Upper lobe of right lung (tissue), 1 donor: ENCODE measurements at regions not wholly inside any gene's neighbourhood (a gene's known extent, or its start where the extent isn't known, plus 50 kb on each side); places are given as distances from the start of the nearest gene placed in this dataset.

Source experiments
- ATAC-seq: fragments of 200-7000 bp; cut with Tn5 transposase; one replicate; pipeline ENCODE4 v1.9.1; 2020; ENCODE audit warnings: mild to moderate bottlenecking, moderate library complexity
- DNase-seq: peaks from one replicate; pipeline ENCODE4 v3.0.0-alpha.2; 2020
- H3K27ac ChIP-seq: fragments of 200-600 bp; one replicate; pipeline ENCODE4 v1.8.0; 2022
- H3K27me3 ChIP-seq: fragments of 200-600 bp; one replicate; pipeline ENCODE4 v1.8.0; 2022; ENCODE audit warnings: mild to moderate bottlenecking
- H3K36me3 ChIP-seq: fragments of 200-600 bp; one replicate; pipeline ENCODE4 v1.8.0; 2022
- H3K4me1 ChIP-seq: fragments of 200-600 bp; one replicate; pipeline ENCODE4 v1.8.0; 2022
- H3K4me3 ChIP-seq: fragments of 200-600 bp; one replicate; pipeline ENCODE4 v1.8.0; 2022; ENCODE audit warnings: mild to moderate bottlenecking
- H3K9me3 ChIP-seq: fragments of 200-600 bp; one replicate; pipeline ENCODE4 v1.8.0; 2022
- intact Hi-C: fragments of 100-400 bp; cut with DNase I; formaldehyde crosslinking; loops from one replicate; pipeline ENCODE4 v1.11.0; 2022
- TF ChIP-seq, protein P1 (sequence below): fragments of 200-600 bp; IDR thresholded peaks from one replicate; pipeline ENCODE4 v1.8.0; 2022; ENCODE audit warnings: antibody characterized with exemption
- donor health status: DM: no; HTN: yes; CAD: no; lungs with severe emphysema.

DNA sequence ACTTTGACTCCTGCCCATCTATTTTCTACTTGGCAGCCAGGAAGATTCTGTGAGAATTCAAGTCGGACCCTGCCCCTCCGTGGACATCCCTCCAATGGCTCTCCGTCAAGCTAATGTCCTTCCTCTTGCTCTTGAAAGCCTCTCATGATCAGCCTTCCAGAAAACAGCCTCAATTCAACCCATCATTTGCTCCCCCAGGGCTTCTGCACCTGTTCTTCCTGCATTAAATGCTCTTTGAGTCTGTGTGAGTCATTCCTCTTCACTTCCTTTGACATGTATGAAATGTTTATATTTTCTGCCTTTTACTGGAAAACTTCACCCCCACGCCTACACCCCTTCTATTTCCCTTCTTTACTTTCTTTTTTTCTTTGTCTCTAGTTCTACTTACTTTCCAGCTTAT lies 734.1 kb upstream of the ZP4 start:
- no peaks in the 10 kb centered on the region for H3K4me1 ChIP-seq
- H3K27me3 ChIP-seq, result no peaks in the 10 kb centered on the region
- ATAC-seq (no peak), DNase-seq (no peak)
- TF ChIP-seq, protein P1, sequence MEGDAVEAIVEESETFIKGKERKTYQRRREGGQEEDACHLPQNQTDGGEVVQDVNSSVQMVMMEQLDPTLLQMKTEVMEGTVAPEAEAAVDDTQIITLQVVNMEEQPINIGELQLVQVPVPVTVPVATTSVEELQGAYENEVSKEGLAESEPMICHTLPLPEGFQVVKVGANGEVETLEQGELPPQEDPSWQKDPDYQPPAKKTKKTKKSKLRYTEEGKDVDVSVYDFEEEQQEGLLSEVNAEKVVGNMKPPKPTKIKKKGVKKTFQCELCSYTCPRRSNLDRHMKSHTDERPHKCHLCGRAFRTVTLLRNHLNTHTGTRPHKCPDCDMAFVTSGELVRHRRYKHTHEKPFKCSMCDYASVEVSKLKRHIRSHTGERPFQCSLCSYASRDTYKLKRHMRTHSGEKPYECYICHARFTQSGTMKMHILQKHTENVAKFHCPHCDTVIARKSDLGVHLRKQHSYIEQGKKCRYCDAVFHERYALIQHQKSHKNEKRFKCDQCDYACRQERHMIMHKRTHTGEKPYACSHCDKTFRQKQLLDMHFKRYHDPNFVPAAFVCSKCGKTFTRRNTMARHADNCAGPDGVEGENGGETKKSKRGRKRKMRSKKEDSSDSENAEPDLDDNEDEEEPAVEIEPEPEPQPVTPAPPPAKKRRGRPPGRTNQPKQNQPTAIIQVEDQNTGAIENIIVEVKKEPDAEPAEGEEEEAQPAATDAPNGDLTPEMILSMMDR, result no peak
- H3K4me3 ChIP-seq, result no peak overlapping the region
- H3K27ac ChIP-seq, result no peak overlapping the region
- H3K36me3 ChIP-seq, result no peaks in the 10 kb centered on the region
- no peaks in the 10 kb centered on the region for H3K9me3 ChIP-seq
- intact Hi-C loops, result no loop called here

DNA sequence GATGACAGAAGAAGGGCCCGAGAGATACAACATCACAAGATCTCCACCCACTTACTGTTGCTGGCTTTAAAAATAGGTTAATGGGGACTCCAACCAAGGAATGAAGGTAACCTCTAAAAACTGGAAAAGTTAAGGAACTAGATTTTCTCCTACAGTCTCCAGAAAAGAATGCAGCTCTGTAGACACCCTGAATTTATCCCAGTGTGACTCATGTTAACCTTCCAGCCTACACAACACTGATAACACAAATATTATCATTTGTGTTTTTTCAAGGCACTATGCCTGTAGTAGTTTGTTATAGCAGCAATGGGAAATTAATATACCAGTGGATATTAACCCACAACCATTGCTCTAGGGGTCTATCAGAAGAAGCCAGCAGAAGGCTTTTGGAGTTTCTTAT lies 730.7 kb upstream of the ZP4 start:
- H3K36me3 ChIP-seq, result no peaks in the 10 kb centered on the region
- no peak overlapping the region for H3K4me3 ChIP-seq
- ATAC-seq, result no peak
- TF ChIP-seq, protein P1, result no peak
- H3K27ac ChIP-seq, result no peak overlapping the region
- no peaks in the 10 kb centered on the region for H3K27me3 ChIP-seq
- intact Hi-C loops, result no loop called here
- no peak for DNase-seq
- no peaks in the 10 kb centered on the region for H3K4me1 ChIP-seq
- H3K9me3 ChIP-seq, result no peaks in the 10 kb centered on the region

DNA sequence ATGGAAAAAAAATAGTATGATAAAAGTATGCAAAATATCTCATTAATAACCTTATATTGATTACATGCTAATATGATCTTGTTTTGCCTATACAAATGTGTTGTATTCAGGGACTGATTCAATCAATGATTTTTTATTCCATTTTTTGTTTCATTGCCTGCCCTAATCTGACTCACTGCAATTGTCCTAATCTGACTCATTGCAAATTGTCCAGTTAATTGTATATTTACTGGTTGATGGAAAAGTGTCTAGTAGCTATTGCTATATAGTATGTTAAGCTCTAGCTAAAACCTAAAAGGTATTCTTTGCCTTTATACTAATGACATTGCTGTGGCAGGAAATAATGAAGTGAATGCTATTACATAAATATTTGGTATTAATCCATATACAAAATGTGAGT lies 728.9 kb upstream of the ZP4 start:
- Histone ChIP-seq H3K36me3 (no peaks in the 10 kb centered on the region), H3K4me1 (no peaks in the 10 kb centered on the region), H3K27me3 (no peaks in the 10 kb centered on the region), H3K27ac (no peak overlapping the region), H3K9me3 (no peaks in the 10 kb centered on the region), H3K4me3 (no peak overlapping the region)
- ATAC-seq (no peak), DNase-seq (no peak)
- intact Hi-C loops, result no loop called here
- TF ChIP-seq, protein P1, result no peak

DNA sequence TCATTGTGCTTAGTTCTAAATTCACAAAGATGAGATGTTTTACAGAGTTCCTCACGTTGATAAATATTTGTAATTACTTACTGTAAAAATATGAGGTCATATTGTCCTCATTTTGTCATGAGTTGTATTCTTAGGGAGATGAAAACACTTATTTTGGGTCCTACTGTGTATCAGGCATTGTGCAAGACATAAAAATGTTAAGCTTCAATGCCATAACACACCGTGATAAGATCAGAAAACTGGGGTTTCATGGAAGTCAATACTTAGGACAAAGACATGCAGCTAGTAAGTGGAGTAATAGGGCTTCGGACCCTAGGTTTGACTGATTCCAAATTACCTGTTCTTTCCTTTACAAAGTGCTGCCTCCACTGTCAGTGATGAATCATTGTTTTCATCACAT lies 720.7 kb upstream of the ZP4 start:
- DNase-seq, result no peak
- TF ChIP-seq, protein P1, result no peak
- no peaks in the 10 kb centered on the region for H3K27me3 ChIP-seq
- no peaks in the 10 kb centered on the region for H3K9me3 ChIP-seq
- no peak overlapping the region for H3K27ac ChIP-seq
- H3K4me1 ChIP-seq, result no peaks in the 10 kb centered on the region
- H3K36me3 ChIP-seq, result no peaks in the 10 kb centered on the region
- H3K4me3 ChIP-seq, result no peak overlapping the region
- no peak for ATAC-seq
- intact Hi-C loops, result no loop called here

DNA sequence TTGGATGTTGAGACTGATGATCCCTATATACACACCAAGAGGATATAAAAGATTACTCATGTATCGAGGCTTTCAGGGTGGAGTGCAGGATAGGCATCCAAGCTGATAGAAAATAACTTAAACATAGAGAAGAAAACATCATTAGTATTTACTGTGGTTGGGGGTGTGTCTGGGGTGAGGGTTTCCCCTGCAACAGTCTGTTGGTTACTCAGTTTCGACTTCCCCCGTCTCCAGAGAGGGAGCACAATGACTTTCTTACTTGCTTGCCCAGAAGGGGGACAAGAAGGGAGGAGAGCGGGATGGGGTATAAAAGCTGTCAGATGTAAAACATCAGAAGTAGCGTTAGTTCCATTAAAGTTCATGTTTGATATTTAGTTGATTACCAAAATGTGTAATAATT lies 717.4 kb upstream of the ZP4 start:
- Histone ChIP-seq H3K4me3 (no peak overlapping the region), H3K4me1 (no peaks in the 10 kb centered on the region), H3K27ac (no peak overlapping the region), H3K27me3 (no peaks in the 10 kb centered on the region), H3K36me3 (no peaks in the 10 kb centered on the region), H3K9me3 (no peaks in the 10 kb centered on the region)
- TF ChIP-seq, protein P1, result no peak
- ATAC-seq (no peak), DNase-seq (no peak)
- intact Hi-C loops, result no loop called here

DNA sequence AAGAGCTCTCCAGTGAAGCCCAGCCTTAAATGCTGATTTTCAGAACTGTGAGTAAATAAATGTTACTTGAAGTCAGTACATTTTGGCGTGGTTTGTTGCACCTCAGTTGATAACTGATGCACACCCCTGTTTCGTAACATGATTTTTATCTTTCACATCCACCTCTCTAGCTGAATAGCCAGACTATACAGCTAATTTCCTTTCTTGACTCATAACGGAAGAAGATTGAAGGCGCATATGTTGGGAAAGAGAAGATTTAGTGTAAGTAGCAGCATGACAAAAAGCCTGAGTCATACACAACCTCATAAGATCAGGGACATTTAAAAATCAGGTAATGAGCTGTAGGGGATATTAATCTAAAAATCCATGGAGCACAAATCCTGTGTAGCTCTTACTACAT lies 716.2 kb upstream of the ZP4 start:
- Histone ChIP-seq H3K9me3 (no peaks in the 10 kb centered on the region), H3K36me3 (no peaks in the 10 kb centered on the region), H3K27ac (no peak overlapping the region), H3K27me3 (no peaks in the 10 kb centered on the region), H3K4me1 (no peaks in the 10 kb centered on the region), H3K4me3 (no peak overlapping the region)
- no peak for ATAC-seq
- intact Hi-C loops, result no loop called here
- TF ChIP-seq, protein P1, result no peak
- no peak for DNase-seq
